Gastroesophageal sphincter (tissue), 3 donors: ENCODE measurements at regions not wholly inside any gene's neighbourhood (a gene's known extent, or its start where the extent isn't known, plus 50 kb on each side); places are given as distances from the start of the nearest gene placed in this dataset.

Experiments
- EP300 ChIP-seq: sonication (generic); formaldehyde crosslinking; IDR thresholded peaks from one replicate; pipeline ENCODE4 v1.6.1; 2017; ENCODE audit warnings: antibody characterized with exemption, mild to moderate bottlenecking
- POLR2A ChIP-seq, 2 donors: fragments of 450-650 bp; IDR thresholded peaks; one replicate each; pipeline ENCODE4 v1.6.1; 2017; ENCODE audit warnings: antibody characterized with exemption in 2 of 2, mild to moderate bottlenecking in 2 of 2, moderate library complexity in 1 of 2
- POLR2AphosphoS5 ChIP-seq: sonication (generic); formaldehyde crosslinking; IDR thresholded peaks from one replicate; pipeline ENCODE4 v1.6.1; 2017; ENCODE audit warnings: antibody characterized with exemption
- TF ChIP-seq, protein P1 (sequence below), 4 experiments: fragments of 200-600 bp in 2 of 4; fragments of 450-650 bp in 2 of 4; sonication (generic) in 1 of 4; IDR thresholded peaks; one replicate each; pipeline ENCODE4 v1.5.1; 2017 to 2019; ENCODE audit warnings: antibody characterized with exemption in 4 of 4, mild to moderate bottlenecking in 2 of 4, moderate library complexity in 2 of 4

- TF ChIP-seq, protein P1, sequence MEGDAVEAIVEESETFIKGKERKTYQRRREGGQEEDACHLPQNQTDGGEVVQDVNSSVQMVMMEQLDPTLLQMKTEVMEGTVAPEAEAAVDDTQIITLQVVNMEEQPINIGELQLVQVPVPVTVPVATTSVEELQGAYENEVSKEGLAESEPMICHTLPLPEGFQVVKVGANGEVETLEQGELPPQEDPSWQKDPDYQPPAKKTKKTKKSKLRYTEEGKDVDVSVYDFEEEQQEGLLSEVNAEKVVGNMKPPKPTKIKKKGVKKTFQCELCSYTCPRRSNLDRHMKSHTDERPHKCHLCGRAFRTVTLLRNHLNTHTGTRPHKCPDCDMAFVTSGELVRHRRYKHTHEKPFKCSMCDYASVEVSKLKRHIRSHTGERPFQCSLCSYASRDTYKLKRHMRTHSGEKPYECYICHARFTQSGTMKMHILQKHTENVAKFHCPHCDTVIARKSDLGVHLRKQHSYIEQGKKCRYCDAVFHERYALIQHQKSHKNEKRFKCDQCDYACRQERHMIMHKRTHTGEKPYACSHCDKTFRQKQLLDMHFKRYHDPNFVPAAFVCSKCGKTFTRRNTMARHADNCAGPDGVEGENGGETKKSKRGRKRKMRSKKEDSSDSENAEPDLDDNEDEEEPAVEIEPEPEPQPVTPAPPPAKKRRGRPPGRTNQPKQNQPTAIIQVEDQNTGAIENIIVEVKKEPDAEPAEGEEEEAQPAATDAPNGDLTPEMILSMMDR (IDR thresholded peaks at IDR 0.05): no peak
- TF ChIP-seq POLR2A (IDR thresholded peaks at IDR 0.05) (no peak), EP300 (no peak), POLR2AphosphoS5 (no peak)
These were observed 136.7 kb downstream of the MAF start for GRCh38 chr16:79463841-79464240.
